ENCODE measurements at regions not wholly inside any gene's neighbourhood (a gene's known extent, or its start where the extent isn't known, plus 50 kb on each side); places are given as distances from the start of the nearest gene placed in this dataset.

- no peak for TF ChIP-seq CTCF (conservative IDR thresholded peaks at IDR 0.05)
- no peak for TF ChIP-seq EZH2 (IDR thresholded peaks at IDR 0.05; ENCODE audit: low read depth)
Observed at GRCh38 chr4:153929675-153930074, 140.8 kb upstream of the SFRP2 start.
